ENCODE measurements at regions not wholly inside any gene's neighbourhood (a gene's known extent, or its start where the extent isn't known, plus 50 kb on each side); places are given as distances from the start of the nearest gene placed in this dataset.

- H3K4me2 ChIP-seq (ENCODE audit: low read length): no peak overlapping the region
- no peak overlapping the region for H2AFZ ChIP-seq (ENCODE audit: low read length)
- no peaks in the 10 kb centered on the region for H3F3A ChIP-seq (ENCODE audit: insufficient read depth, low read length)
- H3K27ac ChIP-seq (ENCODE audit: low read depth, low read length, poor library complexity, severe bottlenecking): no peak overlapping the region
- no peaks in the 10 kb centered on the region for H3K79me2 ChIP-seq (ENCODE audit: insufficient read depth, low read length)
- no peak overlapping the region for H3K4me3 ChIP-seq (ENCODE audit: low read depth, low read length, poor library complexity, severe bottlenecking)
- no peak overlapping the region for H3K9ac ChIP-seq (ENCODE audit: low read length)
- no peaks in the 10 kb centered on the region for H4K20me1 ChIP-seq (ENCODE audit: insufficient read depth, low read length)
- H3K4me1 ChIP-seq (ENCODE audit: insufficient read depth, low read length, severe bottlenecking): no peaks in the 10 kb centered on the region
- TF ChIP-seq EZH2 (IDR thresholded peaks at IDR 0.05; ENCODE audit: borderline replicate concordance, low read length): no peak
- TF ChIP-seq CTCF (IDR thresholded peaks at IDR 0.05; ENCODE audit: low read length): no peak
- H3K27me3 ChIP-seq (ENCODE audit: insufficient read depth, low read length): no peaks in the 10 kb centered on the region
- H3K36me3 ChIP-seq (ENCODE audit: insufficient read depth, low read length): no peaks in the 10 kb centered on the region
- no peaks in the 10 kb centered on the region for H3K9me2 ChIP-seq (ENCODE audit: low read depth, low read length)
- no peaks in the 10 kb centered on the region for H3K9me3 ChIP-seq (ENCODE audit: low read length)
Observed at GRCh38 chr1:233485385-233485784, 128.5 kb upstream of the KCNK1 start.

GRCh38 chr1:233485809-233486398 lies 128.0 kb upstream of the KCNK1 start:
- no peak overlapping the region for H3K9ac ChIP-seq (ENCODE audit: low read length)
- H3K9me2 ChIP-seq (ENCODE audit: low read depth, low read length): no peaks in the 10 kb centered on the region
- H3F3A ChIP-seq (ENCODE audit: insufficient read depth, low read length): no peaks in the 10 kb centered on the region
- no peaks in the 10 kb centered on the region for H3K27me3 ChIP-seq (ENCODE audit: insufficient read depth, low read length)
- TF ChIP-seq CTCF (IDR thresholded peaks at IDR 0.05; ENCODE audit: low read length): no peak
- TF ChIP-seq EZH2 (IDR thresholded peaks at IDR 0.05; ENCODE audit: borderline replicate concordance, low read length): no peak
- no peak overlapping the region for H3K27ac ChIP-seq (ENCODE audit: low read depth, low read length, poor library complexity, severe bottlenecking)
- no peak overlapping the region for H2AFZ ChIP-seq (ENCODE audit: low read length)
- no peaks in the 10 kb centered on the region for H3K36me3 ChIP-seq (ENCODE audit: insufficient read depth, low read length)
- H3K4me2 ChIP-seq (ENCODE audit: low read length): no peak overlapping the region
- H3K79me2 ChIP-seq (ENCODE audit: insufficient read depth, low read length): no peaks in the 10 kb centered on the region
- no peak overlapping the region for H3K4me3 ChIP-seq (ENCODE audit: low read depth, low read length, poor library complexity, severe bottlenecking)
- H3K9me3 ChIP-seq (ENCODE audit: low read length): no peaks in the 10 kb centered on the region
- H4K20me1 ChIP-seq (ENCODE audit: insufficient read depth, low read length): no peaks in the 10 kb centered on the region
- H3K4me1 ChIP-seq (ENCODE audit: insufficient read depth, low read length, severe bottlenecking): no peaks in the 10 kb centered on the region

GRCh38 chr1:233487408-233487807 lies 126.5 kb upstream of the KCNK1 start:
- Histone ChIP-seq H3K79me2 (ENCODE audit: insufficient read depth, low read length) (no peaks in the 10 kb centered on the region), H2AFZ (ENCODE audit: low read length) (no peak overlapping the region), H3K9me3 (ENCODE audit: low read length) (no peaks in the 10 kb centered on the region), H3K4me2 (ENCODE audit: low read length) (no peak overlapping the region), H3K9ac (ENCODE audit: low read length) (no peak overlapping the region), H4K20me1 (ENCODE audit: insufficient read depth, low read length) (no peaks in the 10 kb centered on the region), H3K27ac (ENCODE audit: low read depth, low read length, poor library complexity, severe bottlenecking) (no peak overlapping the region), H3K4me3 (ENCODE audit: low read depth, low read length, poor library complexity, severe bottlenecking) (no peak overlapping the region), H3F3A (ENCODE audit: insufficient read depth, low read length) (no peaks in the 10 kb centered on the region), H3K36me3 (ENCODE audit: insufficient read depth, low read length) (no peaks in the 10 kb centered on the region), H3K9me2 (ENCODE audit: low read depth, low read length) (no peaks in the 10 kb centered on the region), H3K4me1 (ENCODE audit: insufficient read depth, low read length, severe bottlenecking) (no peaks in the 10 kb centered on the region), H3K27me3 (ENCODE audit: insufficient read depth, low read length) (no peaks in the 10 kb centered on the region)
- TF ChIP-seq CTCF (IDR thresholded peaks at IDR 0.05; ENCODE audit: low read length): no peak
- TF ChIP-seq EZH2 (IDR thresholded peaks at IDR 0.05; ENCODE audit: borderline replicate concordance, low read length): no peak
